IMR-90 (cell line): ENCODE measurements at regions not wholly inside any gene's neighbourhood (a gene's known extent, or its start where the extent isn't known, plus 50 kb on each side); places are given as distances from the start of the nearest gene placed in this dataset.

ENCODE experiments used
- ATAC-seq: fragments of 200-7000 bp; cut with Tn5 transposase; 2 replicates; pipeline ENCODE4 v1.9.1; 2020; ENCODE audit warnings: low read depth, mild to moderate bottlenecking, moderate library complexity
- BruUV-seq: library from RNA; stranded (reverse); fragments of 400-500 nt; replicated peaks from 2 replicates; lab custom pipeline; 2021; lab: Mats Ljungman, UMichigan
- CTCF ChIA-PET: fragments of 300-600 bp; formaldehyde crosslinking; extraction: SDS; loops from one replicate; lab custom pipeline; 2021; ENCODE audit warnings: antibody characterized with exemption; lab: Yijun Ruan, JAX
- POLR2A ChIA-PET: fragments of 300-600 bp; sonication (Branson Sonifier 250); formaldehyde crosslinking; loops from one replicate; lab custom pipeline; 2022; ENCODE audit warnings: antibody characterized with exemption; ENCODE audit not compliant: unreplicated experiment; lab: Charles Lee
- DNase-seq: peaks from one replicate; pipeline ENCODE4 v3.0.0; 2013
- H2AFZ ChIP-seq: replicated peaks from 2 replicates; pipeline ENCODE3; 2013; ENCODE audit warnings: low read length, mild to moderate bottlenecking; ENCODE audit not compliant: poor library complexity
- H2AK5ac ChIP-seq: 2 replicates; pipeline ENCODE4 v1.6.1; 2013; ENCODE audit warnings: low read depth, low read length, inconsistent platforms
- H2AK9ac ChIP-seq: replicated peaks from 2 replicates; pipeline ENCODE3; 2013; ENCODE audit warnings: mild to moderate bottlenecking, low read depth, low read length, moderate library complexity; ENCODE audit not compliant: poor library complexity
- H2BK120ac ChIP-seq: 2 replicates; pipeline ENCODE4 v1.6.1; 2013; ENCODE audit warnings: low read depth, low read length, inconsistent platforms
- H2BK15ac ChIP-seq: 3 replicates; pipeline ENCODE4 v1.6.1; 2013; ENCODE audit warnings: low read depth, low read length, inconsistent platforms
- H2BK20ac ChIP-seq: 2 replicates; pipeline ENCODE4 v1.6.1; 2013; ENCODE audit warnings: low read depth, mild to moderate bottlenecking, inconsistent platforms, low read length, moderate library complexity
- H2BK5ac ChIP-seq: 2 replicates; pipeline ENCODE4 v1.6.1; 2013; ENCODE audit warnings: mild to moderate bottlenecking, low read depth, low read length, inconsistent platforms; ENCODE audit not compliant: poor library complexity, severe bottlenecking
- H3K14ac ChIP-seq: replicated peaks from 2 replicates; pipeline ENCODE4 v1.6.1; 2013; ENCODE audit warnings: low read depth, low read length, inconsistent platforms
- H3K18ac ChIP-seq: 2 replicates; pipeline ENCODE4 v1.6.1; 2013; ENCODE audit warnings: low read depth, low read length, control low read depth
- H3K23ac ChIP-seq: 2 replicates; pipeline ENCODE4 v1.6.1; 2013; ENCODE audit warnings: low read depth, low read length, inconsistent platforms
- H3K27ac ChIP-seq: 2 replicates; pipeline ENCODE4 v1.5.1; 2013; ENCODE audit warnings: mild to moderate bottlenecking, control low read depth, low read length; ENCODE audit not compliant: insufficient read depth
- H3K27me3 ChIP-seq: 2 replicates; pipeline ENCODE4 v1.6.1; 2013; ENCODE audit warnings: low read length; ENCODE audit not compliant: control insufficient read depth, insufficient read depth
- H3K36me3 ChIP-seq: 2 replicates; pipeline ENCODE4 v1.6.1; 2013; ENCODE audit warnings: low read length, mixed read lengths; ENCODE audit not compliant: control insufficient read depth, insufficient read depth
- H3K4ac ChIP-seq: 2 replicates; pipeline ENCODE4 v1.6.1; 2013; ENCODE audit warnings: low read depth, low read length, inconsistent platforms
- H3K4me1 ChIP-seq: 2 replicates; pipeline ENCODE4 v1.6.1; 2013; ENCODE audit warnings: low read length, mixed read lengths; ENCODE audit not compliant: control insufficient read depth, insufficient read depth
- H3K4me2 ChIP-seq: 2 replicates; pipeline ENCODE4 v1.6.1; 2013; ENCODE audit warnings: low read depth, mild to moderate bottlenecking, control low read depth, low read length, moderate library complexity
- H3K4me3 ChIP-seq: 2 replicates; pipeline ENCODE4 v1.5.1; 2013; ENCODE audit warnings: low read depth, mild to moderate bottlenecking, control low read depth, low read length, moderate library complexity; ENCODE audit not compliant: insufficient read depth
- H3K56ac ChIP-seq: 2 replicates; pipeline ENCODE4 v1.6.1; 2013; ENCODE audit warnings: low read length, inconsistent platforms; ENCODE audit not compliant: insufficient read depth; ENCODE audit errors: extremely low read depth
- H3K79me1 ChIP-seq, 2 experiments: 2 replicates each; pipeline ENCODE4 v1.6.1; 2013; ENCODE audit warnings: low read length in 2 of 2, inconsistent platforms in 1 of 2, low read depth in 1 of 2
- H3K9ac ChIP-seq: 2 replicates; pipeline ENCODE4 v1.6.1; 2013; ENCODE audit warnings: low read depth, low read length, control low read depth
- H3K9me1 ChIP-seq: 2 replicates; pipeline ENCODE4 v1.6.1; 2013; ENCODE audit warnings: low read length, inconsistent platforms; ENCODE audit not compliant: insufficient read depth
- H3K9me3 ChIP-seq: 2 replicates; pipeline ENCODE4 v1.6.1; 2013; ENCODE audit warnings: low read length; ENCODE audit not compliant: control insufficient read depth, insufficient read depth
- H4K20me1 ChIP-seq: 2 replicates; pipeline ENCODE4 v1.6.1; 2013; ENCODE audit warnings: low read length, inconsistent platforms; ENCODE audit not compliant: insufficient read depth
- H4K5ac ChIP-seq: 2 replicates; pipeline ENCODE4 v1.6.1; 2013; ENCODE audit warnings: mild to moderate bottlenecking, low read depth, low read length, control low read depth
- H4K8ac ChIP-seq, 2 experiments: 2 replicates each; pipeline ENCODE4 v1.6.1; 2013; ENCODE audit warnings: low read depth in 2 of 2, low read length in 2 of 2, control low read depth in 1 of 2, inconsistent platforms in 1 of 2
- H4K91ac ChIP-seq: 2 replicates; pipeline ENCODE4 v1.6.1; 2013; ENCODE audit warnings: low read depth, low read length, inconsistent platforms; ENCODE audit not compliant: insufficient read depth
- BHLHE40 ChIP-seq: fragments of 150-350 bp; IDR thresholded peaks from 2 replicates; pipeline ENCODE4 v1.6.1; 2016; ENCODE audit warnings: mild to moderate bottlenecking, low read depth, low read length
- CEBPB ChIP-seq: IDR thresholded peaks from 2 replicates; pipeline ENCODE4 v1.6.1; 2012; ENCODE audit warnings: low read depth, low read length, improper control_type of control experiment
- CHD1 ChIP-seq: IDR thresholded peaks from 2 replicates; pipeline ENCODE4 v1.6.1; 2012; ENCODE audit warnings: low read depth, low read length, improper control_type of control experiment
- CTCF ChIP-seq: conservative IDR thresholded peaks from 2 replicates; pipeline ENCODE4 v1.5.1; 2012; ENCODE audit warnings: mild to moderate bottlenecking, low read depth, low read length, improper control_type of control experiment
- FOS ChIP-seq: fragments of 150-350 bp; IDR thresholded peaks from 2 replicates; pipeline ENCODE4 v1.6.1; 2016; ENCODE audit warnings: low read depth, low read length
- MAFK ChIP-seq: IDR thresholded peaks from 2 replicates; pipeline ENCODE4 v1.6.1; 2012; ENCODE audit warnings: low read depth, low read length, improper control_type of control experiment
- MXI1 ChIP-seq: IDR thresholded peaks from 2 replicates; pipeline ENCODE4 v1.6.1; 2012; ENCODE audit warnings: low read depth, mild to moderate bottlenecking, low read length, moderate library complexity, borderline replicate concordance
- POLR2A ChIP-seq: IDR thresholded peaks from 2 replicates; pipeline ENCODE4 v1.6.1; 2012; ENCODE audit warnings: mild to moderate bottlenecking, low read depth, low read length
- RAD21 ChIP-seq: IDR thresholded peaks from 2 replicates; pipeline ENCODE4 v1.6.1; 2012; ENCODE audit warnings: low read length, improper control_type of control experiment
- RFX5 ChIP-seq: IDR thresholded peaks from 2 replicates; pipeline ENCODE4 v1.8.0; 2012; ENCODE audit warnings: low read depth, mild to moderate bottlenecking, low read length, moderate library complexity
- USF2 ChIP-seq: fragments of 150-350 bp; IDR thresholded peaks from 2 replicates; pipeline ENCODE4 v1.6.1; 2017; ENCODE audit warnings: mild to moderate bottlenecking, antibody characterized with exemption, low read length, low read depth
- WGBS, 2 experiments: methylation state at CpG; one replicate each; pipeline versions ENCODE4 v1.1.5 to v1.1.7; 2013; ENCODE audit warnings: missing lambda C conversion rate in 2 of 2; ENCODE audit not compliant: insufficient read length in 1 of 2; ENCODE audit errors: extremely low coverage in 2 of 2; 5-methylcytosine and 5-hydroxymethylcytosine counted together
- dilution Hi-C: fragments of 300-500 bp; cut with HindIII; formaldehyde crosslinking; loops from one replicate; pipeline ENCODE4 v1.14.3; 2018; ENCODE audit warnings: low sequenced_read_pairs; ENCODE audit not compliant: unreplicated experiment
- in situ Hi-C: fragments of 300-500 bp; cut with MboI; formaldehyde crosslinking; loops from 3 replicates; pipeline ENCODE4 v1.14.3; 2019; ENCODE audit warnings: low sequenced_read_pairs, inconsistent platforms, mixed read lengths
- intact Hi-C: fragments of 100-400 bp; cut with micrococcal nuclease; formaldehyde crosslinking; loops from 2 replicates; pipeline ENCODE4 v1.10.0; 2022

GRCh38 chr6:14831937-14832336 lies 413.9 kb upstream of the JARID2 start:
- no peak overlapping the region for H2AK9ac ChIP-seq
- no peak overlapping the region for H2BK20ac ChIP-seq
- no peak overlapping the region for H3K4ac ChIP-seq
- dilution Hi-C loops = no loop called here
- intact Hi-C loops = loop anchor here (10.0 kb wide), 1 partner anchor 793 kb away; no protein-coding TSS in a partner anchor
- no peak overlapping the region for H3K4me3 ChIP-seq
- ATAC-seq (no peak), DNase-seq (no peak)
- H2AFZ ChIP-seq = no peak overlapping the region
- H3K9me1 ChIP-seq = no peaks in the 10 kb centered on the region
- ChIA-PET POLR2A (no interaction called here), CTCF (interaction anchor here (0.6 kb wide), 1 partner anchor 130 kb away, joined by 3 read pairs; no protein-coding TSS in a partner anchor)
- H3K9ac ChIP-seq = no peak overlapping the region
- no peak overlapping the region for H3K27ac ChIP-seq
- no peak overlapping the region for H3K14ac ChIP-seq
- no peak overlapping the region for H3K18ac ChIP-seq
- no peak overlapping the region for H4K91ac ChIP-seq
- no TSS peak for BruUV-seq
- no peaks in the 10 kb centered on the region for H3K79me1 ChIP-seq
- no peaks in the 10 kb centered on the region for H3K36me3 ChIP-seq
- H3K27me3 ChIP-seq = no peaks in the 10 kb centered on the region
- H3K4me1 ChIP-seq = no peaks in the 10 kb centered on the region
- H3K9me3 ChIP-seq = no peaks in the 10 kb centered on the region
- H3K23ac ChIP-seq = no peak overlapping the region
- H4K8ac ChIP-seq = no peak overlapping the region
- no peaks in the 10 kb centered on the region for H4K20me1 ChIP-seq
- TF ChIP-seq CHD1 = no peak
- TF ChIP-seq BHLHE40 = no peak
- TF ChIP-seq FOS = no peak
- TF ChIP-seq MXI1 = no peak
- no peak for TF ChIP-seq POLR2A
- TF ChIP-seq RAD21 = no peak
- TF ChIP-seq CTCF = no peak
- TF ChIP-seq USF2 = no peak
- no peak for TF ChIP-seq CEBPB
- no peak for TF ChIP-seq MAFK
- no peak for TF ChIP-seq RFX5
- H3K4me2 ChIP-seq = no peak overlapping the region
- H3K56ac ChIP-seq = no peak overlapping the region
- in situ Hi-C loops = loop anchor here (25.0 kb wide), 1 partner anchor 620 kb away; no protein-coding TSS in a partner anchor
- H2AK5ac ChIP-seq = no peak overlapping the region
- H2BK5ac ChIP-seq = no peak overlapping the region
- 70% methylated on average over 2 of the region's 6 CpGs; no CpG with 5 or more reads in 1 of the 2 experiments for WGBS, 2 experiments
- H2BK120ac ChIP-seq = no peak overlapping the region
- no peak overlapping the region for H4K5ac ChIP-seq
- H2BK15ac ChIP-seq = no peak overlapping the region
